GOT3 (cell line): ENCODE measurements at regions not wholly inside any gene's neighbourhood (a gene's known extent, or its start where the extent isn't known, plus 50 kb on each side); places are given as distances from the start of the nearest gene placed in this dataset.

ENCODE experiments used
- DNase-seq: peaks from one replicate; lab custom pipeline; 2025; ENCODE audit warnings: mixed read lengths; lab: John Stamatoyannopoulos, UW

- DNase-seq = no peak
These were observed 1061.7 kb upstream of the WWC1 start for GRCh38 chr5:167229751-167230150.

GRCh38 chr5:167230414-167230813 is 1061.0 kb upstream of the WWC1 start:
- DNase-seq = no peak

- no peak for DNase-seq
These were observed 1058.7 kb upstream of the WWC1 start for GRCh38 chr5:167232675-167233311.

DNA sequence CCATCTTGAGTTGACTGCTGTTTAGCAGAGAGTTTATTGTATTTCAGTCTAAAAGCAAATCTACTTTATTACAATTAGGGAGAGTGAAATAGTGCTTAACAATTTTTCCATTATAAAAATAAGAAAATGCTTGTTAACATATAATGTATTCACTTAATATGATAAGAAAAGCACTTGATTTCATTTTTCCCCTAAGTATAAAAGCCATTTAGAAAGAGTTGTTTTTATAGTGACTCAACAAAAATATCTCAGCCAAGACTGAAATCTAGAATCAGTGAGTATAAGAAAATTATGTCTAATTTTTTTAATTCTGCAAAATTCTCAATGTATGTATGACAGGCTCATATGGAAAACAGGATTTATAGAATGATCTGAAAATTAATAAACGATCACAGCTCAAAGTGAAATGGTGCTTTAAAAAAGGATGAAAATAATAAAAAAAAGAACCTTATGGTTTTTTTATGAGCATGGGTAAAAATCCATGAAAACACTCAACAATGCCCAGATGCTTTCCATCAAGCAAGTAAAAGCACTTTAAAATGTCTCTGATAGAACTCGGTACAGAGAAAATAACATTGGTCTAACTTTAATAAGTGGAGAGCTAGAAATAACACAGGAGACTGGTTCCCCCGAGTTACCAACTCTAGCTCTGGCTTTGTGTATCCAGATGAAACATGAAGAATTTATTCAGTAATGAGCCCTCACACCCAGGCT is 1057.8 kb upstream of the WWC1 start:
- no peak for DNase-seq

GRCh38 chr5:167241436-167242067 is 1049.9 kb upstream of the WWC1 start:
- no peak for DNase-seq

DNA sequence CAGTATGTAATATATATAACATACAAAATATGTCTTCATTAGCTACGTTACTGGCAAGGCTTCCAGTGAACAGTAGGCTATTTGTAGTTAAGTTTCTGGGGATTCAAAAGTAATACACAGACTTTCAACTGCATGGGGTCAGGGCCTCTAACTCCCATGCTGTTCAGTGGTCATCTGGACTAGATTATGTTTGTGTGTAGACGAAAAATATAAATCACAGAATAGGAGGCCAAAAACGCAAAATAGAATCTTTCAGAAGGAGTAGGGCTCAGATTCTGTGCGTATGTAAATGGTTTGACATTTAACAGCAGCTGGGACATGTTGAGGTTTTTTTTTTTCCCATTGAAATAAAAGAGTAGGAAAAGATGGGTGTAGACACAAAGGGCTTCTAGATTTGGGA is 1048.7 kb upstream of the WWC1 start:
- DNase-seq = no peak

- DNase-seq = no peak
These were observed 1048.0 kb upstream of the WWC1 start for GRCh38 chr5:167243463-167243862.

DNA sequence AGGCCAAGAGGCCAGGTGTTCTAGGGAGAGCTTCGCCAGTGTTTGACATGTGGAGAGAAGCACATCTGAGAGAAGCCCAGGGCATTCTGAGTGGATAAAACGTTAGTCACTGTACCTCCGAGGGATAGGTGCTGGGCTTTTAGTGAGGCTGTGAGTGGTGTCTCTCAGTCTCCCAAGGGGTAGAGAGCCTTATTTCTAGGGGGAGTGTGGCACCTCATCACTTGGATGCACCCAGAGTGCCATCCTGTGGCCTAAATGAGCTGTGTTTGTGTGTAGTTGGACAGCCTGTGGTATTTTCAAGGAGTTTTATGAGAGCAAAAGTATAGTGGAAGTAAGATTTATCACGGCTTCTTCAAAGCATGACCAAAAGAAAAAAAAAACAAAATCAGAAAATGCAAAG is 1046.9 kb upstream of the WWC1 start:
- DNase-seq = no peak

- no peak for DNase-seq
These were observed 1045.6 kb upstream of the WWC1 start for GRCh38 chr5:167245868-167246267.

- DNase-seq = no peak
These were observed 1043.6 kb upstream of the WWC1 start for GRCh38 chr5:167247816-167248215.

- no peak for DNase-seq
These were observed 1043.2 kb upstream of the WWC1 start for GRCh38 chr5:167248257-167248656.

DNA sequence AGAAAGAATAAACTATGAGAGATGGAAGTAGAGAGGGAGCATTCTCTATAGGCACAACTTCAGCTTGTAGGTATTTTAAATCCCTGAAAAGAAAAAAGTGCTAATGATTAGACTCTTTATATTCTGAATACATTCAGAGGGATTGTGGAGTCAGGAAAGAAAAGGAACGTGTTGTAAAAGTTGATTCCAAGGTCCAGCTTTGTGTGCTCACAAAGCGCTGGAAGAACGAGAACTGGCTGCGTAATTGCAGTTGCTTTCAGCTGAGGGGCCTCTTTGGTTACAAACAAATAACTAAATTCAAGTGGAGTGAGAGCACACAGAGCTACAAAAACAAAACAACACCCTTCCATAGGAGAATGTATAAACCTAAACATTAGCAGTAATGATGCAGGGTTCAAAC is 1040.4 kb upstream of the WWC1 start:
- DNase-seq = no peak

- DNase-seq = no peak
These were observed 1037.3 kb upstream of the WWC1 start for GRCh38 chr5:167254132-167254531.

DNA sequence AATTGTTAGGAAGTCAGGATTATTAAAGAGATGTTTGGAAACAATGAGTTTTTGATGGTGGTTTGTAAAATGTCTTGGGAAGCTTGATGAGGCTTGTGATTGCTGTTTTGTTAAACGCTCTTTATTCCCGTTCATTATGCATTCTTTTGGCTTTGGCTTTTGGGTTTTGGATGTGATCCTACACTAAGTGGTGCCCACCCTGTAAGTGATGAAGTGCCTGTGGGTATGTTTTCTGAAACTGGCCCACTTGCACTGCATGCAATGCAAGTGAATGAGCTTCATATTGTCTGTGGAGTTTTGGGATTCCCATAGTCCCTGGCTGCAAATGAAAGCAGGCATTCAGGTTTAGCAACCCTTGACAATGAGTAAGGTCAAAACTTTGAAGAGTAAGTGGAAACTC is 1035.5 kb upstream of the WWC1 start:
- no peak for DNase-seq

DNA sequence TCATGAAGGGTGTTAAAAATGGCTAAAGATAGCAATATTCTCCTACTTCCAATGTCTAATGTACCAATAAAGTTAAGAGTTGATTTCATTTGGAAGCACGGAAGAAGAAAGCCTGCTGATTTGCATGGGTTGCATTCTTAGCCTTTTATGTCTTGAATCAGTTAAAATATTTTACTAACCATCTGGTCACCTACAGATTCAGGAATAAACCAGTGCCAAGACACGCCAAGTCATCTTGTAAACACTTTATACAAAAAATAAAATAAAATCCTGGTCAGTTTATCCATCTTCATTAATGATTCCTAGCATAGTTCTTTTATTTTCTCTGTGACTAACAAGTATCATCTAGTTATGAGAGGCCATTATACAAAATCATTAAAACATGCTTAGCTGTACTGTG is 1031.6 kb upstream of the WWC1 start:
- DNase-seq = no peak

GRCh38 chr5:167261309-167262100 is 1029.9 kb upstream of the WWC1 start:
- DNase-seq = no peak

DNA sequence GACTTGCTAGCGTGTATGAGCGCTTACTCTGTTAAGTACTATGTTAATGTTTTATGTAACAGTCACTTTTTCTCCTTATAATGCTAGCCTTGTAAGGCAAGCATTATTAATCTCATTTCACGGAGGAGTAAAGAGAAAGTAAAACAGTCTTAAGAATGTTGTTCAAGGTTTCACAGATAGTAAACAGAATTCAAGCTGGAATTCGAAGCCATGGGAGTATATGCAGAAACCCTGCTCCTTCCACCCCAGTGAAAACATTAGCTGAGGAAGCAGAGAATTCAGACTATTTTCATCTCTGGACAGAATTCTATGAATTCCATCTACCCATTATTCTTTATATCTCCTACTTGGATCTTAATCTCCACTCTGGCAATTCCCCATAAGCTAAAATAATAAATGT is 1028.3 kb upstream of the WWC1 start:
- DNase-seq = no peak

GRCh38 chr5:167264348-167264747 is 1027.1 kb upstream of the WWC1 start:
- no peak for DNase-seq

GRCh38 chr5:167268337-167268736 is 1023.1 kb upstream of the WWC1 start:
- DNase-seq = no peak

- no peak for DNase-seq
These were observed 1022.3 kb upstream of the WWC1 start for GRCh38 chr5:167269146-167269545.

- DNase-seq = no peak
These were observed 1020.4 kb upstream of the WWC1 start for GRCh38 chr5:167271081-167271480.

GRCh38 chr5:167271511-167271910 is 1019.9 kb upstream of the WWC1 start:
- DNase-seq = no peak

- DNase-seq = no peak
These were observed 1011.3 kb upstream of the WWC1 start for GRCh38 chr5:167280111-167280510.
